PC-3 (cell line): ENCODE measurements at regions not wholly inside any gene's neighbourhood (a gene's known extent, or its start where the extent isn't known, plus 50 kb on each side); places are given as distances from the start of the nearest gene placed in this dataset.

Source experiments
- CTCF ChIP-seq: fragments of 300-600 bp; sonication (generic); conservative IDR thresholded peaks from 2 replicates; pipeline ENCODE4 v1.5.1; 2017; ENCODE audit warnings: antibody characterized with exemption, low read depth, mild to moderate bottlenecking, low read length
- EZH2 ChIP-seq: fragments of 300-600 bp; sonication (generic); IDR thresholded peaks from one replicate; pipeline ENCODE4 v1.6.1; 2017; ENCODE audit warnings: antibody characterized with exemption, mild to moderate bottlenecking, low read length; ENCODE audit not compliant: unreplicated experiment
- EZH2phosphoT487 ChIP-seq: fragments of 300-600 bp; sonication (generic); IDR thresholded peaks from 2 replicates; pipeline ENCODE4 v1.6.1; 2018; ENCODE audit warnings: mild to moderate bottlenecking, antibody characterized with exemption, low read length, borderline replicate concordance

GRCh38 chr2:156739301-156739700, 303.1 kb downstream of the GPD2 start:
- TF ChIP-seq CTCF (no peak), EZH2phosphoT487 (no peak), EZH2 (no peak)
